T-helper 1 cell treated with Interleukin-12 subunit alpha and Interleukin-12 subunit beta and Interleukin-4 antibody, amounts not matched to agents 30 μg/mL and 1 μg/mL, for 36 hours (primary cell): ENCODE measurements at regions not wholly inside any gene's neighbourhood (a gene's known extent, or its start where the extent isn't known, plus 50 kb on each side); places are given as distances from the start of the nearest gene placed in this dataset.

Source experiments
- H3K27ac Mint-ChIP-seq: one replicate; pipeline ENCODE4 v1.8.0; 2021; ENCODE audit warnings: mild to moderate bottlenecking, mixed read lengths
- H3K27me3 Mint-ChIP-seq: one replicate; pipeline ENCODE4 v1.8.0; 2021; ENCODE audit warnings: low read depth, mixed read lengths
- H3K36me3 Mint-ChIP-seq: one replicate; pipeline ENCODE4 v1.8.0; 2021; ENCODE audit warnings: low read depth, mixed read lengths
- H3K4me1 Mint-ChIP-seq: one replicate; pipeline ENCODE4 v1.8.0; 2021; ENCODE audit warnings: low read depth, mixed read lengths
- H3K4me3 Mint-ChIP-seq: one replicate; pipeline ENCODE4 v1.8.0; 2021; ENCODE audit warnings: mild to moderate bottlenecking, moderate library complexity, mixed read lengths
- H3K9me3 Mint-ChIP-seq: one replicate; pipeline ENCODE4 v1.8.0; 2021; ENCODE audit warnings: mixed read lengths

DNA sequence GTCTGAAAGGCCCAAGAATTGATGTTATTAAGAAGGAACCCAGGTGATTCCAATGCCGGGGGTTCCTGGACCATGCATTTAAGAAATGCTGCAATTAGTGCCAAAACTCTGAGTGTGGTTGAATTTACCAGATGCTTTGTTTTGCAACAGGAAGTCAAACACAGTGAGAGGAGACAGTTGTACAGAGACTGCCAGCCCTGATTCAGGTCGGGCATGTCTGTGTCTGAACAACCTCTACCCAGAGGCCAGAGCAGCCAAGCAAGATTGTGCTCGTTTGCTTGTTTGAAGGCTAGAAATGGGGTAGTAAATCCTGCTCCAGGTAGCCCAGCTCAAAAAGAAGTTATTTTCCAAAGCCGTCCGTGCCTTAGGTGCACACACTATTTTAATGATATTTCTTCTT, 412.4 kb upstream of the ERCC4 start:
- H3K27me3 Mint-ChIP-seq = no peaks in the 10 kb centered on the region
- H3K4me1 Mint-ChIP-seq = no peaks in the 10 kb centered on the region

DNA sequence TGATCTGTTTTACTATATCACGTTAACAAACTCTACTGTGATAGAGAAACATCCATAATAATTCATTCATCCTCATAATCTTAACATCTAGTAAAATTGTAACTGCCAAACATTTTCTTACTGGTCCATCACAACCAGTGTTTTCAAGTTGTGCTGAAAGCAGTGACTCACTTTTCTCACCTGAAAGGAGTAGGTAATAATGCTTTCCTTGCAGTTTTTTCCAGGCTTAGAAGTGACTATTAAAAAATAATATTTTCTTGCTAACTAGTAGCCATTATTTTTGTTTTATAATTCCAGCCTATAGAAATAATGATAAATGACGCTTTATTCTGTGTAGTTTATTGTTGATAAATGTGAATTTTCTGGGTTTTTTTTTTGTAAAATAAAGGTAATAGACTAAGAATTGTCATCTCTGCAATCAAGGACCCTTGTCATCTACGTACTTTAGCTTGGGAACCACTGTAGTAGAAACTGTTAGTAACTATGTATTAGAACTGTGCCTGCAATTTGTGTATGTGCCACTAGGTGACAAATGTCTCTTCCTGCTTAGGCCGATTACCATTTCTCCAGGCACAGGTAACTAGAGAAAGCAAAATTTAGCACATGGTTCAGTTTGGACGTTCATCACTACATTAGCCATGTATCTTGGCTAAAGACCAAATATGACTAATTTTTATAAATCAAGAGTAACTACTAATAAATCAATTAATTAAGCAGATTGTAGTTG, 409.4 kb upstream of the ERCC4 start:
- Mint-ChIP-seq H3K4me3 (no peak overlapping the region), H3K9me3 (peaks cover 24% of the 10 kb centered on the region), H3K27me3 (no peaks in the 10 kb centered on the region), H3K4me1 (no peaks in the 10 kb centered on the region), H3K36me3 (no peaks in the 10 kb centered on the region), H3K27ac (no peak overlapping the region)

More for the DNA sequence above, 412.4 kb upstream of the ERCC4 start:
- Mint-ChIP-seq H3K36me3 (no peaks in the 10 kb centered on the region), H3K9me3 (peaks cover 7% of the 10 kb centered on the region), H3K4me3 (no peak overlapping the region), H3K27ac (no peak overlapping the region)

DNA sequence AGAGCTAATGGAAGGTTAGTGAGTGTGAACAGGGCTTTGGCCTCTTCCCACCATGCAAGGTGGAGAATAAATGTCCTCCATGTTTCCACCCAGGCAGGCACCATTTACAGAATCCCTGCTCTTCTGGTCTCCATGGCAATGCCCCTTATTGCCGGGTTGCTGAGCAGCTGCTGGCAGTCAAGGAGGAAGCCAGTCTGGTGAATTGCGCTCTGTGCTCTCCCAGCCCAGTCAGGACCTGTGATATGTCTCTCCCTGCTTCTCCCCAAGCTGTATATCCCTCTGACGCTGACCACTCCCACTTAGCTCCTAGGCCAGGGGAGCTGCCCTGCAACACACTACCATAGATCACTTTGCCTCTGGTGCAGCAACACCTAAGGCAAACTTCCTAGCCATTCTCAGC, 402.1 kb upstream of the ERCC4 start:
- no peak overlapping the region for H3K27ac Mint-ChIP-seq

DNA sequence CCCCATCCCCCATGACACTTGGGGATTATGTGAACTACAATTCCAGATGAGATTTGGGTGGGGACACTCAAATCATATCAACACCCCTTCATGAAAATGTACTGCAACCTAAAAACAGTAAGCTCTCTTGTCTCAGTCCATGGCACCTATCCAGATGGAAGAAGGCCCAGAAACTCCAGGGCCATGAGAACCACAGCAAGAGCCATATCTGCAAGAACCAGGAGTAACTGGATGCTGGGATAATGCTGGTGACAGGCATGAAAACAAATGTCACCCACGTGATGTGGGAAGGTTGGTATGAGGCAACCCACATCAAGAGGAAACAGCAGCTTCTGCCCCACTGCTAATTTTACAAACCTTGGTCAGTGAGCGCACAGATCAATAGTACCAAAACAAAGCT, 400.1 kb upstream of the ERCC4 start:
- no peaks in the 10 kb centered on the region for H3K4me1 Mint-ChIP-seq
- H3K4me3 Mint-ChIP-seq = no peak overlapping the region
- no peak overlapping the region for H3K27ac Mint-ChIP-seq
- H3K27me3 Mint-ChIP-seq = no peaks in the 10 kb centered on the region
- H3K9me3 Mint-ChIP-seq = peaks cover 21% of the 10 kb centered on the region
- no peaks in the 10 kb centered on the region for H3K36me3 Mint-ChIP-seq

More for the DNA sequence above, 402.1 kb upstream of the ERCC4 start:
- H3K9me3 Mint-ChIP-seq = peaks cover 30% of the 10 kb centered on the region
- H3K4me1 Mint-ChIP-seq = no peaks in the 10 kb centered on the region
- H3K27me3 Mint-ChIP-seq = no peaks in the 10 kb centered on the region
- H3K36me3 Mint-ChIP-seq = no peaks in the 10 kb centered on the region
- H3K4me3 Mint-ChIP-seq = no peak overlapping the region

DNA sequence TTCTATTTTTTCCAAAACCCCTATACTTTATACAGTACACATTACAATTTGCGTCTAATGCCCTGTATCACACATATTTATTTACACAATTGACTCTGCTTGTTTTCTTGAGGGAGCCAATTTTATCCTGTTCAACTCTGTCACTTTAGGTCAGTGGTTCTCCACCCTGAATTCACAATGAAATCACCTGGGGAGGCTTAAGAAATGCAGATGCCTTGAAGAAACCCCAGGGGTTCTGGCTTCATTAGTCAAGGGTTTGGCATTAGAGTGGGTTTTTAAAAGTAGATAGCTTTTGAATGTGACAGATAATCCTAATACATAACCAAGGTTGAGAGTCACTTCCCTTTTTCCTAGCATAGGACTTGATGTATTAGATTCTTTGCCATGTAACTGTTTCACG, 398.6 kb upstream of the ERCC4 start:
- no peak overlapping the region for H3K27ac Mint-ChIP-seq
- peaks cover 14% of the 10 kb centered on the region for H3K9me3 Mint-ChIP-seq
- no peak overlapping the region for H3K4me3 Mint-ChIP-seq
- H3K27me3 Mint-ChIP-seq = no peaks in the 10 kb centered on the region
- H3K36me3 Mint-ChIP-seq = no peaks in the 10 kb centered on the region
- H3K4me1 Mint-ChIP-seq = no peaks in the 10 kb centered on the region

DNA sequence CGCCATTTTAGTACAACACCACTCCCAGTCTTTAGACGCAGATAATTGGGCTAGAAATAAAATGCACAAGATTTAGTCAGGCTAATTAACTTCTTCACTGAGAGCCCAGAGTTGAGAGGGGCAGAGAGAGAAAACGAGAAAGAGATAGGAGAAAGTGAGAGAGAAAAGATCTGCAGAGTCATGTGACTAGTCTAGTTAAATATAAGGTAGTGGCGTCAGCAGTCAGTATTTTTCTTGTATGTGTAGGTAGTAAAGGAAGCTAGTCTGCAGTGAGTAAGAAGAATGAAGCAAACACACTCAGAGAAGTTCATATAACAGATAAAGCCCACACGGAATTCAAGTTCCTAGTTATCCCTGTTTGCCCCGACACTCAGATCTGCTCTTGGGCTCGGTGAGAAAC, 392.6 kb upstream of the ERCC4 start:
- Mint-ChIP-seq H3K4me1 (no peaks in the 10 kb centered on the region), H3K4me3 (no peak overlapping the region), H3K9me3 (peaks cover 17% of the 10 kb centered on the region), H3K27ac (no peak overlapping the region), H3K36me3 (no peaks in the 10 kb centered on the region), H3K27me3 (no peaks in the 10 kb centered on the region)

DNA sequence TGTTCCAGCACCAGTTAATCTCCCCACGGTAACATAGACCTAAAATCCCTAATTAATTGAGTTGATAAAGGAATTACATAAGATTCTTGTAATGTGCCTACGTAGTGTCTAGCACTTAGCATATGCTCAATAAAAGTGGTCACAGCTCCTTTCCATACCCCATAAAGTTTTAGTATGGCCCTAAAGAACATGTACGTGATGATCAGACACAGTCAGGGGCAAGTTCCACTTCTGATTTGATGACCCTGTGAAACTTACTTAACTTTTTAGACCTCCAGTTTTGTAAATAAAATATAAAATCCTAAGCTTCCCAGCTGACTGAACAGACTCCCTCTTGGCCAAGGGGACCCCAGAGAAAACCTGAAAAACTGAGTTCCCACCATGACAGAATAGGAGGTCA, 391.3 kb upstream of the ERCC4 start:
- no peaks in the 10 kb centered on the region for H3K27me3 Mint-ChIP-seq
- H3K27ac Mint-ChIP-seq = no peak overlapping the region
- peaks cover 17% of the 10 kb centered on the region for H3K9me3 Mint-ChIP-seq
- no peaks in the 10 kb centered on the region for H3K36me3 Mint-ChIP-seq
- H3K4me3 Mint-ChIP-seq = no peak overlapping the region
- no peaks in the 10 kb centered on the region for H3K4me1 Mint-ChIP-seq

DNA sequence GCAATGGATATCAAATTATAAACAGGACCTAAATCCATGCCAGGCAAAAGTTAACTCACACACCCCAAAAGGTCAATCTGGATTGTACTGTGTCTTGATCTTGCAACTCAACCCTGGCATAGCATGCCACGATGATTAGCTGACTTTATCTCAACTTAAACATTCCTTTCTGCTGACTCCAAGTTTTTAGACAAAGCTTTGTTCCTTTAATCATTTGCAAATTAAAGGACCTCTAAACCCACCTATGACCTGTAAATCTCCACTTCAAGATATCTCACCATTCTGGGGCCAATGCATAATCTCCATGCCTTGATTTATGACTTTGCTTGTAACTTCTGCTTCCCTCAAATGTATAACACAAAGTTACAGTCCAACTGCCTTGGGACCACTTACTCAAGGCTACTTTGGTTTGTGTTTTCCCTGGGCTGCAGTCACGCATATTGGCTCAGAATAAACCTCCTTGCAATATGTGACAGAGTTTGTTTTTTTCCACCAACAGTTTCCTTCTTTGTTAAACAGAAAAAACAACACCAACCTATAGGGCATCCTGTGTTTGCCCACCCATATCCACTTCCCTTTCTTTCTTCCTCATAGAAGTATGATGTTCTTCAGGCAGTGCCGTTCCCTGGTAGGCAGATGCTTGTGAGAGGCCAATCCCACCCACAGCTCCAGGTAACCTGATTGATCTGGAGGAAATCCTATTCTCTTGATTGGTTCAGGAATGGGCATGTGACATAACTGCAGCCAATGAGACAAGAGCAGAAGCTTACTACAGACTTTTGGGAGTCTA, 390.6 kb upstream of the ERCC4 start:
- no peaks in the 10 kb centered on the region for H3K27me3 Mint-ChIP-seq
- H3K4me1 Mint-ChIP-seq = no peaks in the 10 kb centered on the region
- H3K9me3 Mint-ChIP-seq = peaks cover 17% of the 10 kb centered on the region
- H3K36me3 Mint-ChIP-seq = no peaks in the 10 kb centered on the region
- no peak overlapping the region for H3K27ac Mint-ChIP-seq
- H3K4me3 Mint-ChIP-seq = no peak overlapping the region

DNA sequence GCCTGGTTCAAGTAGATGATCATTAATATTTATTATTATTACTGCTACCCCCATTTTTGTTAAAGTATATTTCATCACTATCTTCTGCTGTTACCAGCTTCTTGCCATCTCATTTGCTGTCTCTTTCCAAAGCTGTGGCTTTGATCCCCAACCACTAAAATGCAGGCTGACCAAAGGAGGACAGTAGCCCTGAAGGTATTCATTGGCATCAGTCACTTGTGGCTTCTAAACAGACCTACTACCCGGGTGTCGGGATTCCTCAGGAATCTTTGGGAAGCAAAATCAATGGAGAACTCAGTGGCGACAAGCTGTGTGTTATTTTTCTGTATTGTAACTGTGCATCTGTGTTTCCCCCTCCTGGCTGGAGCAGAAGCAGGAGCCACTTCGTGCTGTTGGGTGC, 379.2 kb upstream of the ERCC4 start:
- H3K9me3 Mint-ChIP-seq = peaks cover 23% of the 10 kb centered on the region
- H3K4me1 Mint-ChIP-seq = no peaks in the 10 kb centered on the region
- H3K4me3 Mint-ChIP-seq = no peak overlapping the region
- no peak overlapping the region for H3K27ac Mint-ChIP-seq
- no peaks in the 10 kb centered on the region for H3K27me3 Mint-ChIP-seq
- H3K36me3 Mint-ChIP-seq = no peaks in the 10 kb centered on the region

DNA sequence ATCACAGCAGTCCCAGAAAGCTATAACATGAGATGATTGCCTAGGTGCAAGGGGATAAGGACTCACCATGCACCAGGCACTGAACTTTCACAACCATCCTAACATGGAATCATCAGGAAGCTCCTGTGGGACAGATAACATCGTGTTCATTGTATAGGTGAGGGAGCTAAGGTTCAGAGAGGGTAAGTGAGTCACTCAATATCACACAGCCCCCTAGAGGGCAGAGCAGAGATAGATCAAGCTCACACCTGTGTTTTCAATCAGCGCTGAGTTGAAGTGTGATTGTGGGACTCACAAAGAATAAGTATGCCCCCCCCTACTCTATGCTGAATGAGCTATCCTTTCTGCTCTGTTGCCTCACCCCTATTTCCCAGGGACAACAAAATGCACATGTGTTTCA, 377.7 kb upstream of the ERCC4 start:
- Mint-ChIP-seq H3K27ac (no peak overlapping the region), H3K36me3 (no peaks in the 10 kb centered on the region), H3K9me3 (peaks cover 18% of the 10 kb centered on the region), H3K4me1 (no peaks in the 10 kb centered on the region), H3K27me3 (no peaks in the 10 kb centered on the region), H3K4me3 (no peak overlapping the region)

DNA sequence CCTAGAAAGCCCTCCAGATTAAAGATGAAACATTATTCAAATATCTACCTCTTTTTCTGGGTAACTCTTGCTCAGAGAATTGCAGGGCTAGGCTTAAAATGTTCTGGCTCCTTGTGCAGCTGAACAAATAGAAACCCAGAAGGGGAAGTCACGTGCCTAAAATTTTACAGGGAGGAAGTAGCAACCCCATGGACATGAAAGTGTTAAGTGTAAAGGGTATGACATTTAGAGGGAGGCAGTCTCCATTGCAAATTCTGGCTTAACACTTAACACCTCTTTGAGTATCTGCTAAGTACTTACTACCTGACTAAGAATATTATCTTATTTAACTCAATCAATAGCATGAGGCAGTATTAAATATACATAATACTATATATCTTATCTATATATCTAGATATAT, 376.1 kb upstream of the ERCC4 start:
- Mint-ChIP-seq H3K9me3 (peaks cover 11% of the 10 kb centered on the region), H3K27me3 (no peaks in the 10 kb centered on the region), H3K36me3 (no peaks in the 10 kb centered on the region), H3K4me3 (no peak overlapping the region), H3K4me1 (no peaks in the 10 kb centered on the region), H3K27ac (no peak overlapping the region)

DNA sequence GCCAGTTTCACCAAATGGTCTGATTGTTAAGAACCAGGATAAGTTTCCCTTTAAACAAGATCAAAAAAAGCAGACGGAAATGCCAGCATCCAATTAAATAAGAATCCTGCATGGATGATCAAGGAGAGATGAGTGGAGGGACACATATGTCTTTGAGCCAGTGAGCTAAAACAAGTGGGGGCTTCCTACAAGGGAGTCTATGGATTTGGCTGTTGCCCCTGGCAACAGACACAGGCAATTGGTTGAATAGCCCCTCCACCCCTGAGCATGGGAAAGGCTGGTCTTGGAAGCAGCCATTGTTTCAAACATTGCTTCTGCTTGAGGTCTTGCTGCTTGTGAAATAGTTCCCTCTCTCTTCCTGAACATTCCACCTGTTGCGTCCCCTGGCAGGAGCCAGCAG, 374.7 kb upstream of the ERCC4 start:
- Mint-ChIP-seq H3K27ac (no peak overlapping the region), H3K4me1 (no peaks in the 10 kb centered on the region), H3K27me3 (no peaks in the 10 kb centered on the region), H3K9me3 (peaks cover 3% of the 10 kb centered on the region), H3K36me3 (no peaks in the 10 kb centered on the region), H3K4me3 (no peak overlapping the region)

DNA sequence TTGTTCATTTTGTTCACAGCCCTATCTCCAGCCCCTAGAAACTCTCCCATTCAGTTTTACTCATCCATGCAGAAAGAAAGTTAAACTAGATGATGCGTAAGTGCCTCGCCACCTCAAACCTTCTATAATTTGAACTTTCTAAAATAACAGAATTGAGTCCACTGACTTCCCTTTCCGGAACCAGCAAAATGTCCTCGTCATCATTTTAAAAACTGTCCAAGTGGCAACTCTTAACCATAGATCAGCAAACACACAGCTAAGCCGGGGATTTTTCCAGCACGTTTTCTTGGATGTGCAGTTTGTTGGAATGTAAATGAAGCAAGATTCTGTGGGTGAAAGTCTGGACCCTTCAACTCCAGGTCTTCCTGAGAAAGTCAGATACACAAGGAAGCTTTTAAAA, 369.7 kb upstream of the ERCC4 start:
- Mint-ChIP-seq H3K27ac (no peak overlapping the region), H3K36me3 (no peaks in the 10 kb centered on the region), H3K4me3 (no peak overlapping the region), H3K27me3 (no peaks in the 10 kb centered on the region), H3K4me1 (no peaks in the 10 kb centered on the region), H3K9me3 (peaks cover 7% of the 10 kb centered on the region)

DNA sequence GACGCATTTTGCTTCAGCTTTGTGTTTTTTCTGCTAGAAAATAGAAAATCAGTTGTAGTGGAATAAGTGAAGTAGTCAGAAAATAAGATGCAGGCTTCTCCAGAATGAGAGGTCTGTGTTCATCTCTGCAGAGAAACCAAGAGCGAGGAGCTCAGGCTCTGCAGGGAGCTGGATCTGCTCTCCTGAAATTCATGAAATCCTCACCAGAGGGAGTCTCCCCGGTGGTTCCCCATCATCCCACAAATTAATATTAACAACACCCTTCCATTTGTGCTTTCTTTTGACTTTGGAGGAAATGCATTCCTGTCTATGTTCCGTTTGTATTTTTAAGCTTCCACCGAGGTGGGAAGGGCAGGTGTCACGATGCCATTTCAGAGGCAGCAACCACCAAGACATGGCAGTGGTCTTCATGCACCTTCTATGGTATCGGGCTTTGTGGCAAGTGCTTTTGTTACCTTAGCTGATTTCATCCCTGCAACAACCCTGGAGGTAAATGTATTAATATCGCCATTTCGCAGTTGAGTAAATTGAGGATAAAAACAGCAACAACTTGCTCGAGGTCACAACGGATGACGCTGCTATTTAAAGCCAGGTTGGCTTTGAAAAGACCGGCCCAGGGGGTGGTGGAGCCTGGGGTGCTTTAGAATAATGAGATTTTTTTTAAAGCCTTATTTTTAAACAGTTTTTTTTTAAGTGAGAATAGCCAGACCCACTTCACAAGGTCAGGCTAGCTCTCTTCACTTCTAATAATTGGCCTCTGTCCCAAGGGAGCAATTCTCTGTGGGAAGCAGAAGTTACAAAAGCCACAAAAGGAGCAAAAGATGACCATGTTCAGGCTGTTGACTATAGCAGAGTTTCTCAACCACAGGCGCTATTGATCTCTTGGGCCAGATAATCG, 367.6 kb upstream of the ERCC4 start:
- Mint-ChIP-seq H3K27ac (no peak overlapping the region), H3K4me1 (no peaks in the 10 kb centered on the region), H3K36me3 (no peaks in the 10 kb centered on the region), H3K27me3 (no peaks in the 10 kb centered on the region), H3K9me3 (peaks cover 12% of the 10 kb centered on the region), H3K4me3 (no peak overlapping the region)

DNA sequence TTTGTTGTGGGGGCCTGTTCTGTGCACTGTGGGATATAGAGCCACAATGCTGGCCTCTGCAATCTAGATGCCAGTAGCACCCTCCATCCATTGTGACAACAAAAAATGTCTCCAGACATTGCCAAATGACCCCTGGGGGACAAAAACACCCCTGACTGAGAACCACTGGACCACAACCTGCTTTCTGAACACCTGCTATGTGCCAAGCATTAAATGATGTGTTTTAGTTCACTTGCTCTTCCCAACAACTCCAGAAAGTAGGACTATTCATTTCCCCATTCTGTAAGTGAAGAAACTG, 367.0 kb upstream of the ERCC4 start:
- no peaks in the 10 kb centered on the region for H3K4me1 Mint-ChIP-seq
- H3K36me3 Mint-ChIP-seq = no peaks in the 10 kb centered on the region
- no peak overlapping the region for H3K27ac Mint-ChIP-seq
- no peak overlapping the region for H3K4me3 Mint-ChIP-seq
- peaks cover 12% of the 10 kb centered on the region for H3K9me3 Mint-ChIP-seq
- H3K27me3 Mint-ChIP-seq = no peaks in the 10 kb centered on the region
